ENCODE measurements at regions not wholly inside any gene's neighbourhood (a gene's known extent, or its start where the extent isn't known, plus 50 kb on each side); places are given as distances from the start of the nearest gene placed in this dataset.

- H3K27me3 ChIP-seq (ENCODE audit: insufficient read depth, low read length), result no peaks in the 10 kb centered on the region
- no peaks in the 10 kb centered on the region for H3K4me1 ChIP-seq (ENCODE audit: control insufficient read depth in 1 of 2, insufficient read depth in 2 of 2, low read length in 2 of 2)
- TF ChIP-seq MAX (IDR thresholded peaks at IDR 0.05) (no peak), ATF3 (IDR thresholded peaks at IDR 0.05) (no peak), ZFX (IDR thresholded peaks at IDR 0.05) (no peak), YY1 (IDR thresholded peaks at IDR 0.05; ENCODE audit: extremely low read depth, insufficient replicate concordance, low read depth, low read length) (no peak), CTCF (IDR thresholded peaks at IDR 0.05 in 2 of 3, conservative IDR thresholded peaks at IDR 0.05 in 1 of 3; ENCODE audit: borderline replicate concordance in 1 of 3, insufficient read depth in 1 of 3, low read depth in 2 of 3, low read length in 2 of 3) (no peak), FOSL1 (IDR thresholded peaks at IDR 0.05; ENCODE audit: low read depth) (no peak), ELF1 (IDR thresholded peaks at IDR 0.05; ENCODE audit: borderline replicate concordance, low read depth) (no peak), RAD21 (IDR thresholded peaks at IDR 0.05; ENCODE audit: low read depth) (no peak), ZNF274 (IDR thresholded peaks at IDR 0.05; ENCODE audit: low read depth, low read length) (no peak), EZH2 (IDR thresholded peaks at IDR 0.05) (no peak), SP1 (IDR thresholded peaks at IDR 0.05; ENCODE audit: low read depth) (no peak), EGR1 (IDR thresholded peaks at IDR 0.05; ENCODE audit: low read depth) (no peak)
- no TSS peak for BruUV-seq (replicated peaks)
- ChIA-PET POLR2A (no interaction called here), CTCF (no interaction called here), RAD21 (ENCODE audit: low non-redundant PET in 1 of 2, low total read pairs in 2 of 2, uncharacterized antibody in 2 of 2, unreplicated experiment in 2 of 2) (no interaction called here)
- H3K9me3 ChIP-seq (ENCODE audit: control insufficient read depth in 1 of 2, insufficient read depth in 1 of 2, low read depth in 1 of 2, low read length in 2 of 2), result peaks cover 10 to 31% of the 10 kb centered on the region in 2 experiments; a peak in 2 of 4 replicates
- no peak for DNase-seq (ENCODE audit: low read depth, low spot score)
- intact Hi-C loops (cut with micrococcal nuclease), result no loop called here
- no peaks in the 10 kb centered on the region for H3K36me3 ChIP-seq (ENCODE audit: control insufficient read depth in 1 of 2, insufficient read depth in 2 of 2, low read length in 2 of 2)
- no peak overlapping the region for H3K4me2 ChIP-seq (ENCODE audit: low read length)
- no peak overlapping the region for H3K27ac ChIP-seq (ENCODE audit: low read depth, low read length)
- no peak overlapping the region for H3K9ac ChIP-seq (ENCODE audit: low read length)
- H3K79me2 ChIP-seq (ENCODE audit: insufficient read depth, low read length), result no peaks in the 10 kb centered on the region
- no peak overlapping the region for H2AFZ ChIP-seq (ENCODE audit: low read depth, low read length, poor library complexity, severe bottlenecking)
- H3K4me3 ChIP-seq (replicated peaks in 1 of 2; ENCODE audit: low read depth in 1 of 2, low read length in 2 of 2), result no peak overlapping the region
- no peaks in the 10 kb centered on the region for H4K20me1 ChIP-seq (ENCODE audit: insufficient read depth)
- H3K9me2 ChIP-seq (ENCODE audit: insufficient read depth), result no peaks in the 10 kb centered on the region
- ATAC-seq, result no peak
Measured at GRCh38 chr15:26352909-26353308, 420.0 kb downstream of the GABRB3 start.
